Adrenal gland (tissue), 5 donors: ENCODE measurements at regions not wholly inside any gene's neighbourhood (a gene's known extent, or its start where the extent isn't known, plus 50 kb on each side); places are given as distances from the start of the nearest gene placed in this dataset.

Experiments used
- POLR2A ChIP-seq, 2 donors: fragments of 450-650 bp; IDR thresholded peaks; one replicate each; pipeline ENCODE4 v1.6.1; 2017; ENCODE audit warnings: antibody characterized with exemption in 2 of 2, mild to moderate bottlenecking in 2 of 2, moderate library complexity in 1 of 2
- TF ChIP-seq, protein P1 (sequence below), 6 experiments: fragments of 450-650 bp in 4 of 6; fragments of 200-600 bp in 2 of 6; sonication (generic) in 1 of 6; IDR thresholded peaks; 1 replicate in 5 of 6; 2 replicates in 1 of 6; pipeline versions ENCODE4 v1.5.1 to v1.8.0; 2016 to 2021; ENCODE audit warnings: antibody characterized with exemption in 6 of 6, mild to moderate bottlenecking in 2 of 6, moderate library complexity in 1 of 6
- donor health status: DM: no; HTN: no; CAD: no.

DNA sequence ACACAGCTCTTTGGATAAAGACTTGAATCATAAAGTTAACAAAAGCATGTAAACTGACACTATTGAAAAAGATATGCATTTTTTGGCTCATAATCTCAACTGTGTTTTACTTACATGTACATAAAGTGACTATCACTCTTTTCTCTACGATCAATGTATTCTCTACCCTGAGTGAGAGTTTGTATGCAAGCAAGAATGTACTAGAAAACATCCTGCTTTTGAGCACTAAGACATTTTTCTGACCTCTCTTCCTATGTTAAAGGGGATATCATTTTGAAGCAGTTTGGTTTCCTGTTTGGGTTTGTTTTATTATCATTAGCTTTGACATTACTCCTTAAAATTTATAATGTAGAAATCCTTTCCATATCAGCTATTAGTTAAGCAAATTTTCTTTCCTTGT lies 910.8 kb downstream of the C6orf118 start:
- TF ChIP-seq, protein P1, sequence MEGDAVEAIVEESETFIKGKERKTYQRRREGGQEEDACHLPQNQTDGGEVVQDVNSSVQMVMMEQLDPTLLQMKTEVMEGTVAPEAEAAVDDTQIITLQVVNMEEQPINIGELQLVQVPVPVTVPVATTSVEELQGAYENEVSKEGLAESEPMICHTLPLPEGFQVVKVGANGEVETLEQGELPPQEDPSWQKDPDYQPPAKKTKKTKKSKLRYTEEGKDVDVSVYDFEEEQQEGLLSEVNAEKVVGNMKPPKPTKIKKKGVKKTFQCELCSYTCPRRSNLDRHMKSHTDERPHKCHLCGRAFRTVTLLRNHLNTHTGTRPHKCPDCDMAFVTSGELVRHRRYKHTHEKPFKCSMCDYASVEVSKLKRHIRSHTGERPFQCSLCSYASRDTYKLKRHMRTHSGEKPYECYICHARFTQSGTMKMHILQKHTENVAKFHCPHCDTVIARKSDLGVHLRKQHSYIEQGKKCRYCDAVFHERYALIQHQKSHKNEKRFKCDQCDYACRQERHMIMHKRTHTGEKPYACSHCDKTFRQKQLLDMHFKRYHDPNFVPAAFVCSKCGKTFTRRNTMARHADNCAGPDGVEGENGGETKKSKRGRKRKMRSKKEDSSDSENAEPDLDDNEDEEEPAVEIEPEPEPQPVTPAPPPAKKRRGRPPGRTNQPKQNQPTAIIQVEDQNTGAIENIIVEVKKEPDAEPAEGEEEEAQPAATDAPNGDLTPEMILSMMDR (IDR thresholded peaks at IDR 0.05): no peak
- no peak for TF ChIP-seq POLR2A (IDR thresholded peaks at IDR 0.05)
